Upper lobe of left lung (tissue), 6 donors: ENCODE measurements at regions not wholly inside any gene's neighbourhood (a gene's known extent, or its start where the extent isn't known, plus 50 kb on each side); places are given as distances from the start of the nearest gene placed in this dataset.
"Not testable (repeated sequence)": the region's sequence is repeated elsewhere in the genome, so short reads cannot be mapped to it uniquely, and the experiment has no call there.

Experiments
- ATAC-seq, 2 donors: fragments of 200-7000 bp; cut with Tn5 transposase; one replicate each; pipeline ENCODE4 v1.9.1; 2022; ENCODE audit warnings: mild to moderate bottlenecking in 2 of 2, moderate library complexity in 2 of 2; ENCODE audit not compliant: low FRiP score in 2 of 2
- DNase-seq, 2 donors: peaks; one replicate each; pipeline ENCODE4 v3.0.0-alpha.2; 2019 to 2020
- H3K27ac ChIP-seq, 4 donors: fragments of 200-600 bp; sonication (generic); one replicate each; pipeline ENCODE4 v1.5.1; 2016 to 2019
- H3K27me3 ChIP-seq, 4 donors: fragments of 200-600 bp; sonication (generic); one replicate each; pipeline ENCODE4 v1.5.1; 2017 to 2019
- H3K36me3 ChIP-seq, 4 donors: fragments of 200-600 bp; sonication (generic); one replicate each; pipeline ENCODE4 v1.5.1; 2016 to 2019
- H3K4me1 ChIP-seq, 4 donors: fragments of 200-600 bp; sonication (generic); one replicate each; pipeline ENCODE4 v1.5.1; 2018 to 2019
- H3K4me3 ChIP-seq, 4 donors: fragments of 200-600 bp; sonication (generic); one replicate each; pipeline ENCODE4 v1.5.1; 2017 to 2019; ENCODE audit warnings: mild to moderate bottlenecking in 2 of 4, moderate library complexity in 1 of 4
- H3K9me3 ChIP-seq, 4 donors: fragments of 200-600 bp; sonication (generic); one replicate each; pipeline ENCODE4 v1.5.1; 2018 to 2019
- EP300 ChIP-seq, 4 donors: sonication (generic); formaldehyde crosslinking; IDR thresholded peaks; one replicate each; pipeline ENCODE4 v1.5.1; 2017; ENCODE audit warnings: antibody characterized with exemption in 4 of 4, control low read depth in 2 of 4
- POLR2A ChIP-seq, 4 donors: fragments of 450-650 bp; IDR thresholded peaks; one replicate each; pipeline ENCODE4 v1.5.1; 2016 to 2017; ENCODE audit warnings: antibody characterized with exemption in 4 of 4, mild to moderate bottlenecking in 2 of 4
- POLR2AphosphoS5 ChIP-seq, 2 donors: sonication (generic); formaldehyde crosslinking; IDR thresholded peaks; one replicate each; pipeline ENCODE4 v1.5.1; 2017; ENCODE audit warnings: antibody characterized with exemption in 2 of 2
- WGBS, 2 donors: methylation state at CpG; one replicate each; pipeline ENCODE4 v1.1.5; 2017 to 2018; 5-methylcytosine and 5-hydroxymethylcytosine counted together
- TF ChIP-seq, protein P1 (sequence below), 6 experiments: fragments of 450-650 bp in 4 of 6; fragments of 200-600 bp in 2 of 6; sonication (generic) in 2 of 6; IDR thresholded peaks; one replicate each; pipeline ENCODE4 v1.5.1; 2016 to 2019; ENCODE audit warnings: antibody characterized with exemption in 6 of 6
- donor health status: DM: no; HTN: no; CAD: no; lungs with moderate emphysema.
- donor health status: DM: no; HTN: yes; CAD: no; lungs with severe emphysema.

DNA sequence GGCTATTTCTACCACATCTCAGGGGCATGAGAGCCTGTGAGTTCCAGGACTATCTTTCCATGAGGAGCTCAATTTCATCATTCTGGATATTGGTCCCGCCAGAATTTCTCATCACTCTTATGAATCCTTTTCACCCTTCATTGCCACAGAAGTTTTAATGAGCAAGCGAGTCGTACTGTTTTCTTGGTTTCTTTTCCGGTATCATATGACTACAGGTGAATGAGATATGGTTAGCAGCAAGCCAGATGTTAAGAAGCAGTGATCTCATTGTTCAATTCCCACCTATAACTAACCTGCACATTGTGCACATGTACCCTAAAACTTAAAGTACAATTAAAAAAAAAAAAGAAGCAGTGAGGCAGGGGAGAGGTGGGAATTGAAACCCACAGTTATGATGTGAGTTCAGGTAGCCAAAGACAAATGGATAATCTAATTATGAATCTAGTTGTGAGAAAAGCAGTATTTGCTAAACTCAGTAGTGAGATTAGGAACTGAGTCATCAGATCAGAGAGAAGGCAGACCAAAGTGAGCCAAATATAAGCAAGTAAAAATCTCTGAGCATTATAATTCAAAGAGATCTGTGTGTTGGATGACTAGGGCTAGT is 78.0 kb upstream of the ELOVL5 start:
- no peak for TF ChIP-seq EP300 (IDR thresholded peaks at IDR 0.05)
- TF ChIP-seq, protein P1, sequence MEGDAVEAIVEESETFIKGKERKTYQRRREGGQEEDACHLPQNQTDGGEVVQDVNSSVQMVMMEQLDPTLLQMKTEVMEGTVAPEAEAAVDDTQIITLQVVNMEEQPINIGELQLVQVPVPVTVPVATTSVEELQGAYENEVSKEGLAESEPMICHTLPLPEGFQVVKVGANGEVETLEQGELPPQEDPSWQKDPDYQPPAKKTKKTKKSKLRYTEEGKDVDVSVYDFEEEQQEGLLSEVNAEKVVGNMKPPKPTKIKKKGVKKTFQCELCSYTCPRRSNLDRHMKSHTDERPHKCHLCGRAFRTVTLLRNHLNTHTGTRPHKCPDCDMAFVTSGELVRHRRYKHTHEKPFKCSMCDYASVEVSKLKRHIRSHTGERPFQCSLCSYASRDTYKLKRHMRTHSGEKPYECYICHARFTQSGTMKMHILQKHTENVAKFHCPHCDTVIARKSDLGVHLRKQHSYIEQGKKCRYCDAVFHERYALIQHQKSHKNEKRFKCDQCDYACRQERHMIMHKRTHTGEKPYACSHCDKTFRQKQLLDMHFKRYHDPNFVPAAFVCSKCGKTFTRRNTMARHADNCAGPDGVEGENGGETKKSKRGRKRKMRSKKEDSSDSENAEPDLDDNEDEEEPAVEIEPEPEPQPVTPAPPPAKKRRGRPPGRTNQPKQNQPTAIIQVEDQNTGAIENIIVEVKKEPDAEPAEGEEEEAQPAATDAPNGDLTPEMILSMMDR (IDR thresholded peaks at IDR 0.05): no peak
- TF ChIP-seq POLR2A (IDR thresholded peaks at IDR 0.05): no peak
- TF ChIP-seq POLR2AphosphoS5 (IDR thresholded peaks at IDR 0.05): no peak
- Histone ChIP-seq H3K4me1 (no peaks in the 10 kb centered on the region), H3K27me3 (no peaks in the 10 kb centered on the region), H3K27ac (no peak overlapping the region), H3K36me3 (no peaks in the 10 kb centered on the region), H3K9me3 (no peaks in the 10 kb centered on the region), H3K4me3 (no peak overlapping the region)
- WGBS, 2 donors: 83% methylated on average over 4 of the region's 4 CpGs
- no peak for ATAC-seq
- no peak for DNase-seq

DNA sequence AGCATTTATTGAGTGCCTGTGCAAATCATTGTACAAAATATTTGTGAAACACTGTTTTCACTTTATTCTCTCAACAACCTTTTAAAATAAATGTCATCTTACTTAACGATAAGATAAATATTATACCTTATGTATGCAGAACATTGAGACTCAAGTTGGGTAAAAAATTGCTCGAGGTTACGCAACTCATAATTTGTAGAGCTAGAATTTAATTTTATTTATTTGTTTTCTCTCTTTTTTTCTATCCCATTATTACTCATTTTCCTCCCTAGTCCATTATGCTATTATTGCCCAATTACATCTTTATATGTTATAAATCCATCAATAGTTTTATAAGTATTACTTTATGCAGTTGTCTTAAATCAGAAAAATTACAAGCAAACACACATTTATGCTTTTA is 77.4 kb upstream of the ELOVL5 start:
- H3K27me3 ChIP-seq: no peaks in the 10 kb centered on the region
- H3K27ac ChIP-seq: no peak overlapping the region
- no peak overlapping the region for H3K4me3 ChIP-seq
- TF ChIP-seq POLR2AphosphoS5 (IDR thresholded peaks at IDR 0.05) (no peak), POLR2A (IDR thresholded peaks at IDR 0.05) (no peak), EP300 (IDR thresholded peaks at IDR 0.05) (no peak)
- TF ChIP-seq, protein P1 (IDR thresholded peaks at IDR 0.05): no peak
- H3K9me3 ChIP-seq: no peaks in the 10 kb centered on the region
- no peak for DNase-seq
- WGBS, 2 donors: 88 to 89% methylated on average over 3 of the region's 3 CpGs
- no peaks in the 10 kb centered on the region for H3K36me3 ChIP-seq
- H3K4me1 ChIP-seq: no peaks in the 10 kb centered on the region
- no peak for ATAC-seq

DNA sequence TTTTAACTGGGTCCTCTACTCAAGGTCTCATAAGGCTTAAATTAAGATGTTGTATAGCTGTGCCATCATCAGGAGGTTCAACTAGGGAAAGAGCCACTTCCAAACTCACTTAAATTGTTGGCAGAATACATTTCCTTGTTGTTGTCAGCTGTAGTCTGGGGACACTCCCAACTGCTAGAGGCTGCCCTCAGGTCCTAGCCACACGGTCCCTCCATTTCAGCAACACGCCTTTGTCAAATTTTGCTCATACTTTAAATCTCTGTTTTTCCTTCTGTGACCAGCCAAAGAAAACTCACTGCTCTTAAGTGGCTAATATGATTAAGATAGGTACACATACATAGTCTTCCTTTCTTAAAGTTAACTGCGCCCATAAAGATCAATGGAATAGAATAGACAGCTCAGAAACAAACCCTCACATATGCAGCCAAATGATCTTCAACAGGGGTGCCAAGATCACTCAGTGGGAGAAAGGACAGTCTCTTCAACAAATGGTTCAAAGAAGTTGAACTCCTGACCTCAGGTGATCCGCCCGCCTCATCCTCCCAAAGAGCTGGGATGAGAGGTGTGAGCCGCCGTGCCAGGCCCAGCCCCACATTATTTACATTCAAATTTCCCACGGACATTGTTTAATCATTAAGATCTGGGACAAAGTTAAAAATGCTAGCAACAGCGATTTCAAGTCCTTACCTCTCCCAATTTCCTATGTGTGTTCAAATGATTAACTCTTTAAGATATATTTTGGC is 76.4 kb upstream of the ELOVL5 start:
- H3K4me1 ChIP-seq: no peaks in the 10 kb centered on the region
- H3K4me3 ChIP-seq: no peak overlapping the region
- TF ChIP-seq POLR2AphosphoS5 (IDR thresholded peaks at IDR 0.05): no peak
- TF ChIP-seq, protein P1 (IDR thresholded peaks at IDR 0.05): no peak
- TF ChIP-seq POLR2A (IDR thresholded peaks at IDR 0.05): no peak
- no peak for TF ChIP-seq EP300 (IDR thresholded peaks at IDR 0.05)
- no peaks in the 10 kb centered on the region for H3K36me3 ChIP-seq
- H3K27me3 ChIP-seq: no peaks in the 10 kb centered on the region
- 86 to 87% methylated on average over 9 of the region's 9 CpGs for WGBS, 2 donors
- ATAC-seq: no peak
- no peaks in the 10 kb centered on the region for H3K9me3 ChIP-seq
- DNase-seq: peak in 1 of 2 donors; percentile 5
- no peak overlapping the region for H3K27ac ChIP-seq

DNA sequence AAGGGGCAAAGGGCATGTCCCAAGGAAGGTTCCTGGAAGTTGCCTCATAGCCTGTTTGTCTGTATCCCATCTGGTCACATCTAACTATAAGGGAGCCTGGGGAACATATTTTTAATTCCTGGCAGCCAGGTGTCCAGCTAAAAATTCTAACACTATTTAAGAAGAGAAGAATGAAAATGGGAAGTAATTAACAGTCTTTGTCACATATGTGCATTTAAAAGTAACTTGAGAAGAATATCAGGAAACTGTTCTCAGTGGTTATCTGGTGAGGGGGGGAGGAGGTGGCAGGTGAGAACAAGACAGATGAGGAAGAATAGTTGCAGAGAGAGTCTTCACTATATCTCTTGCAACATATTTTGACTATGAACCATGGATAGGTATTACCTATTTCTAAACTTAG is 75.5 kb upstream of the ELOVL5 start:
- no peaks in the 10 kb centered on the region for H3K36me3 ChIP-seq
- no peaks in the 10 kb centered on the region for H3K27me3 ChIP-seq
- no peak overlapping the region for H3K27ac ChIP-seq
- no peaks in the 10 kb centered on the region for H3K4me1 ChIP-seq
- DNase-seq (no peak), ATAC-seq (no peak)
- H3K4me3 ChIP-seq: no peak overlapping the region
- TF ChIP-seq POLR2AphosphoS5 (IDR thresholded peaks at IDR 0.05) (no peak), POLR2A (IDR thresholded peaks at IDR 0.05) (no peak), EP300 (IDR thresholded peaks at IDR 0.05) (no peak)
- TF ChIP-seq, protein P1 (IDR thresholded peaks at IDR 0.05): no peak
- no peaks in the 10 kb centered on the region for H3K9me3 ChIP-seq

DNA sequence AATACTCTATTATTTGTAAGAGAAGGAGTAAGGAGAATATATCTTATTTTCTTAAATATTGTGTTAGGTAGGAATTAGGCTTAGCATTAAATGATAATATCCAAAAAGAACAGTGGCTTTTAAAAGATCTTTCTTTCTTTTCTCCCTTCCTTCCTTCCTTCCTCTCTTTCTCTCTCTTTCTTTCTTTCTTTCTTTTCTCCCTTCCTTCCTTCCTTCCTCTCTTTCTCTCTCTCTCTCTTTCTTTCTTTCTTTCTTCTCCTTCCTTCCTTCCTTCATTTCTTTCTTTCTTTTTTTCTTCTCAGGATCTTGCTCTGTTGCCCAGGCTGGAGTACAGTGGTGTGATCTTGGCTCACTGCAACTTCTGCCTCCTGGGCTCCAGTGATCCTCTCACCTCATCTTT is 74.8 kb upstream of the ELOVL5 start:
- ATAC-seq, H3K27me3 ChIP-seq, DNase-seq, H3K4me3 ChIP-seq, H3K27ac ChIP-seq, H3K4me1 ChIP-seq, H3K36me3 ChIP-seq, H3K9me3 ChIP-seq: not testable (repeated sequence)
